Astrocyte (in vitro differentiated cells and primary cell): ENCODE measurements at regions not wholly inside any gene's neighbourhood (a gene's known extent, or its start where the extent isn't known, plus 50 kb on each side); places are given as distances from the start of the nearest gene placed in this dataset.

Experiments used
- DNase-seq: peaks from one replicate; pipeline ENCODE4 v3.0.0-alpha.2; 2010; ENCODE audit warnings: low read depth
- FAIRE-seq: peaks from 2 replicates; lab custom pipeline; 2011; peaks lifted over from hg19 to GRCh38; lab: Jason Lieb, UNC
- H2AFZ ChIP-seq: 2 replicates; pipeline ENCODE4 v1.6.0; 2012; ENCODE audit warnings: low read depth, low read length, inconsistent platforms
- H3K27ac ChIP-seq: 2 replicates; pipeline ENCODE4 v1.5.1; 2011; ENCODE audit warnings: low read depth, low read length, inconsistent platforms
- H3K27me3 ChIP-seq: 2 replicates; pipeline ENCODE4 v1.6.0; 2011; ENCODE audit warnings: low read length, inconsistent platforms; ENCODE audit not compliant: insufficient read depth
- H3K36me3 ChIP-seq: 2 replicates; pipeline ENCODE4 v1.5.1; 2011; ENCODE audit warnings: low read length, inconsistent platforms; ENCODE audit not compliant: insufficient read depth
- H3K4me1 ChIP-seq: 2 replicates; pipeline ENCODE4 v1.5.1; 2011; ENCODE audit warnings: low read length, inconsistent platforms; ENCODE audit not compliant: insufficient read depth
- H3K4me2 ChIP-seq: 2 replicates; pipeline ENCODE4 v1.6.0; 2012; ENCODE audit warnings: low read length, inconsistent platforms
- H3K4me3 ChIP-seq: 2 replicates; pipeline ENCODE4 v1.5.1; 2011; ENCODE audit warnings: low read depth, mild to moderate bottlenecking, low read length, inconsistent platforms; ENCODE audit not compliant: insufficient read depth
- H3K79me2 ChIP-seq: 2 replicates; pipeline ENCODE4 v1.6.0; 2012; ENCODE audit warnings: mild to moderate bottlenecking, low read length, inconsistent platforms; ENCODE audit not compliant: insufficient read depth
- H3K9ac ChIP-seq: 2 replicates; pipeline ENCODE4 v1.6.0; 2012; ENCODE audit warnings: mild to moderate bottlenecking, low read length, inconsistent platforms
- H3K9me3 ChIP-seq: 2 replicates; pipeline ENCODE4 v1.5.1; 2012; ENCODE audit warnings: low read depth, mild to moderate bottlenecking, low read length, inconsistent platforms; ENCODE audit not compliant: insufficient read depth
- H4K20me1 ChIP-seq: 2 replicates; pipeline ENCODE4 v1.6.0; 2012; ENCODE audit warnings: low read length, inconsistent platforms; ENCODE audit not compliant: insufficient read depth
- H3K27ac Mint-ChIP-seq: one replicate; pipeline ENCODE4 v1.8.0; 2021; ENCODE audit warnings: mild to moderate bottlenecking, mixed read lengths; ENCODE audit not compliant: unreplicated experiment
- H3K27me3 Mint-ChIP-seq: one replicate; pipeline ENCODE4 v1.8.0; 2021; ENCODE audit warnings: low read depth, mixed read lengths; ENCODE audit not compliant: unreplicated experiment
- H3K36me3 Mint-ChIP-seq: one replicate; pipeline ENCODE4 v1.8.0; 2021; ENCODE audit warnings: low read depth, mixed read lengths; ENCODE audit not compliant: unreplicated experiment
- H3K4me1 Mint-ChIP-seq: one replicate; pipeline ENCODE4 v1.8.0; 2021; ENCODE audit warnings: low read depth, mixed read lengths; ENCODE audit not compliant: unreplicated experiment
- H3K4me3 Mint-ChIP-seq: one replicate; pipeline ENCODE4 v1.8.0; 2021; ENCODE audit warnings: mild to moderate bottlenecking, moderate library complexity, mixed read lengths; ENCODE audit not compliant: unreplicated experiment
- H3K9me3 Mint-ChIP-seq: one replicate; pipeline ENCODE4 v1.8.0; 2021; ENCODE audit warnings: mild to moderate bottlenecking, mixed read lengths; ENCODE audit not compliant: unreplicated experiment
- CTCF ChIP-seq: IDR thresholded peaks from 2 replicates; pipeline ENCODE4 v1.5.1; 2011; ENCODE audit warnings: low read depth, mild to moderate bottlenecking, inconsistent platforms, low read length, moderate library complexity; ENCODE audit not compliant: insufficient read depth
- EZH2 ChIP-seq: IDR thresholded peaks from 2 replicates; pipeline ENCODE4 v1.6.1; 2012; ENCODE audit warnings: mild to moderate bottlenecking, low read length, inconsistent platforms; ENCODE audit not compliant: insufficient read depth

GRCh38 chr5:56460681-56461191 lies 227.6 kb upstream of the ANKRD55 start:
- no peak overlapping the region for H3K27ac Mint-ChIP-seq
- H3K9me3 Mint-ChIP-seq: peaks cover 2% of the 10 kb centered on the region
- Histone ChIP-seq H3K9me3 (no peaks in the 10 kb centered on the region), H3K27ac (no peak overlapping the region), H3K36me3 (no peaks in the 10 kb centered on the region), H4K20me1 (no peaks in the 10 kb centered on the region), H3K4me3 (no peak overlapping the region), H3K4me1 (no peaks in the 10 kb centered on the region), H3K79me2 (no peaks in the 10 kb centered on the region), H3K27me3 (no peaks in the 10 kb centered on the region), H3K4me2 (no peak overlapping the region), H3K9ac (no peak overlapping the region), H2AFZ (no peak overlapping the region)
- no peak overlapping the region for H3K4me3 Mint-ChIP-seq
- DNase-seq (no peak), FAIRE-seq (no peak)
- peaks cover 11% of the 10 kb centered on the region for H3K27me3 Mint-ChIP-seq
- TF ChIP-seq EZH2 (no peak), CTCF (no peak)
- no peaks in the 10 kb centered on the region for H3K36me3 Mint-ChIP-seq
- peaks cover 7% of the 10 kb centered on the region for H3K4me1 Mint-ChIP-seq

- peaks cover 2% of the 10 kb centered on the region for H3K9me3 Mint-ChIP-seq
- Histone ChIP-seq H2AFZ (no peak overlapping the region), H4K20me1 (no peaks in the 10 kb centered on the region), H3K9me3 (no peaks in the 10 kb centered on the region), H3K4me1 (no peaks in the 10 kb centered on the region), H3K9ac (no peak overlapping the region), H3K4me3 (no peak overlapping the region), H3K79me2 (no peaks in the 10 kb centered on the region), H3K27me3 (no peaks in the 10 kb centered on the region), H3K4me2 (no peak overlapping the region), H3K36me3 (no peaks in the 10 kb centered on the region), H3K27ac (no peak overlapping the region)
- H3K4me1 Mint-ChIP-seq: peaks cover 2% of the 10 kb centered on the region
- no peaks in the 10 kb centered on the region for H3K36me3 Mint-ChIP-seq
- no peak overlapping the region for H3K4me3 Mint-ChIP-seq
- DNase-seq: no peak
- no peak overlapping the region for H3K27ac Mint-ChIP-seq
- FAIRE-seq: no peak
- no peak for TF ChIP-seq CTCF
- no peak for TF ChIP-seq EZH2
- peaks cover 11% of the 10 kb centered on the region for H3K27me3 Mint-ChIP-seq
Measured at GRCh38 chr5:56460195-56460546, 227.0 kb upstream of the ANKRD55 start.

GRCh38 chr5:56459394-56460194 lies 226.5 kb upstream of the ANKRD55 start:
- no peak for TF ChIP-seq EZH2
- no peak for TF ChIP-seq CTCF
- no peaks in the 10 kb centered on the region for H4K20me1 ChIP-seq
- Mint-ChIP-seq H3K27ac (no peak overlapping the region), H3K36me3 (no peaks in the 10 kb centered on the region), H3K9me3 (peaks cover 2% of the 10 kb centered on the region), H3K27me3 (peaks cover 11% of the 10 kb centered on the region), H3K4me1 (peaks cover 2% of the 10 kb centered on the region), H3K4me3 (no peak overlapping the region)
- no peak overlapping the region for H3K4me3 ChIP-seq
- no peaks in the 10 kb centered on the region for H3K79me2 ChIP-seq
- H3K36me3 ChIP-seq: no peaks in the 10 kb centered on the region
- DNase-seq (no peak), FAIRE-seq (no peak)
- no peaks in the 10 kb centered on the region for H3K9me3 ChIP-seq
- H3K27ac ChIP-seq: no peak overlapping the region
- no peaks in the 10 kb centered on the region for H3K27me3 ChIP-seq
- no peak overlapping the region for H3K9ac ChIP-seq
- no peak overlapping the region for H2AFZ ChIP-seq
- no peak overlapping the region for H3K4me2 ChIP-seq
- no peaks in the 10 kb centered on the region for H3K4me1 ChIP-seq
